ENCODE measurements at regions not wholly inside any gene's neighbourhood (a gene's known extent, or its start where the extent isn't known, plus 50 kb on each side); places are given as distances from the start of the nearest gene placed in this dataset.
"Not testable (repeated sequence)": the region's sequence is repeated elsewhere in the genome, so short reads cannot be mapped to it uniquely, and the experiment has no call there.

DNA sequence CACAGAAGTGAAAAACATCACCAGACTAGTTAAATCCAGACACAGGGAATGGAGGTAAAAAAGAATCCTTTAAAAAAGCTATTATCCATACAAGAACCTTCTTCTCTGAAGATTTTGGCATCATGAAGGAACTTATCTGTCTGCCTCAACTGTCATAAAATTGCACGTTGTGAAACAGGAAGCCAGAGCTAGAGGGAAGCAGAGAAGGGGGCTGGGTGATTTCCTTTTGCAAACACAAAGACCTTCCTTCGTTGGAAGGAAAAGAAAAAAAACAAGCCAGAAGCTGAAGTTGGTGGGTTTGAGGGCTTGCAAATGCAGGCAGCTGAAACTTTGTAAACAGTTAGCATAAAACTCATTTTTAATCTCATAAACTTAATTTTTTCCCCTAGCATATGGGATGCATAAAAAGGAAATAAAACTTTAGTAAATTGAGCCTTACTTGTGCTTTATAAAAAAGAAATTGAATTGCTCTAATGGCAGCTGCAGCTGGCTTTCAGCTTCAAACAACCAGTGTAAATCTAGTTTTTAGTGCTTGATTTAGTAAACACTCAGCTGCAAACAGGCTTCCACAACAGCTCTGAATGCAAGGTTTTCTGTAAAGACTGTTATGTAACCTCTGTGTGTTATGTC lies 101.6 kb downstream of the OTUD1 start:
- in situ Hi-C loops (cut with HindIII; ENCODE audit: low sequenced_read_pairs) = no loop called here

DNA sequence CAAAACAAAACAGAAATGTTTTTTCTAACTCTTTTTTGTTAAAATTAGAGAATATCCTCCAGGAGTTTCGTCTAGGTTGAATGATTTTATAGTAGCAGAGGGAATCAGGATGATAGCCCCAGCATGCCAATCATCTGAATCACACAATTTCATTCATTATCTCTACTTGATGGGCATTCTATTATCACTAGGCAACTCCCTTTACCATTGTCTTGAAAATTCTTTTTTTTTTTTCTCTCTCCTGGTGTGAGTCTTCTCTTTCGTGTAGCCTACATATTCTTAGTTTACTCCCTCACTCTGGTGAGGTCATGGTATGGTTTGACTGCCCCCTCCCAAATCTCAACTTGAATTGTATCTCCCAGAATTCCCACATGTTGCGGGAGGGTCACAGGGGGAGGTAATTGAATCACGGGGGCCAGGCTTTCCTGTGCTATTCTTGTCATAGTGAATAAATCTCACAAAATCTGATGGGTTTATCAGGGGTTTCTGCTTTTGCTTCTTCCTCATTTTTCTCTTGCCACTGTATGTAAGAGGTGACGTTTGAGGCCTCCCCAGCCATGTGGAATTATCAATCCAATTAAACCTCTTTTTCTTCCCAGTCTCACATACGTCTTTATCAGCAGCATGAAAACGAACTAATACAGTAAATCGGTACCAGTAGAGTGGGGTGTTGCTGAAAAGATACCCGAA lies 105.0 kb downstream of the OTUD1 start:
- in situ Hi-C loops (cut with HindIII; ENCODE audit: low sequenced_read_pairs) = no loop called here

DNA sequence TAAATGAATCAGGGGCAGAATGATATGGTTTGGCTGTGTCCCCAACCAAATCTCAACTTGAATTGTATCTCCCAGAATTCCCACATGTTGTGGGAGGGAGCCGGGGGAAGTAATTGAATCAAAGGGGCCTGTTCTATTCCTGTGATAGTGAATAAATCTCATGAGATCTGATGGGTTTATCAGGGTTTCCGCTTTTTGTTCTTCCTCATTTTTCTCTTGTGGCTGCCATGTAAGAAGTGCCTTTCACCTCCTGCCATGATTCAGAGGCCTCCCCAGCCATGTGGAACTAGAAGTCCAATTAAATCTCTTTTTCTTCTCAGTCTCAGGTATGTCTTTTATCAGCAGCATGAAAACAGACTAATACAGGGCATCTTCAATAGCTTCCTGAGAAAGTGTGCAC lies 107.0 kb downstream of the OTUD1 start:
- in situ Hi-C loops (cut with HindIII; ENCODE audit: low sequenced_read_pairs) = not testable (repeated sequence)

DNA sequence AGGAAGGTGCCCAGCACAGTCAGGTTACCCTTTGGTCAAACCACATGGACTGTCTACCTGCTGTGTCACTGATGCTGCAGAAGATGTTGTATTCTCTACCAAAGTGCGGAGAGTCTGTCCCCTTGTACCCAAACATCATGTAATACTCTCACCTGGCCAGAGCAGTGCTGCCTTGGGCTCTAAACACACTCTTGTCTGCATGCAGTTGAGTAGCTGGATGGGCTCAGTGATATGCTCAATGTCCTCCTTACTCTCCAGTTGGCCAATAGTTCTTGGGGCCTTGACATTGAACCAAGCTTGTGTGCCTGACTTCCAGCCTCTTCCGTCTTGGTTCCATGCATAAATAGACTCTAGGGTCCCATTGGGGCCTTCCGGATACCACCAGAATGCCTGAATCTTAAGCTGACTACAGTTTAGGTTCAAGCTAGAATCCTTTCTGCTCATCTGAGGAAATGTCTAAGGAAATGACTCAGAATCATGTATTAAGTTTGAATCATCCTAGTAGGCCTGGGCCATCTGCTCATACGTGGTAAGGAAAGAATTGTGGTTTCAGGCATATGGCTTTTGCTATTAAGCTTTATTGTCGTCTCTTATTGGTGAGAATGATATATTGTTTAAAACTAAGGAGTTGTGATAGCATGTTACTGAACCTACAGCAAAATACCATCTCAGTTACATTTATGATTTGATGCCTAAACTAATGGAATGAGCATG lies 118.0 kb downstream of the OTUD1 start:
- in situ Hi-C loops (cut with HindIII; ENCODE audit: low sequenced_read_pairs) = no loop called here

DNA sequence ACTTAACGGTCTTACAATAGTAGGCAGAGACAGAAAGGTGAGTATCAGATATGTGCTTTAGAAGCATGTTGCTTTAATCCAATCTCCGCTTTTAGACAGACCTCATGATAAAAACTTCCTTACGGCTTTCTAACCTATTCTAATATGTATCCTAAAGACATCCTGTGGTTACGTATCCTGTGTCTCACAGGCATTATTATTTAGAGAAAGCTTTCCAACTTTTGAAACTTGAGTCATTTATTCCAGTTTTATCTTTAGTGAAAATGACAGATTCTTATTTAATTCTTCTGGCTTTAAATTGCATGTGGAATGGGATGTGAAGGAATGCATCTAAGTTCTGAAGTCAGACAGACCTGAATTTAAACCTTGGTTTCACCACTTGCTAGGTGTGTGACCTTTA lies 118.9 kb downstream of the OTUD1 start:
- in situ Hi-C loops (cut with HindIII; ENCODE audit: low sequenced_read_pairs) = no loop called here

DNA sequence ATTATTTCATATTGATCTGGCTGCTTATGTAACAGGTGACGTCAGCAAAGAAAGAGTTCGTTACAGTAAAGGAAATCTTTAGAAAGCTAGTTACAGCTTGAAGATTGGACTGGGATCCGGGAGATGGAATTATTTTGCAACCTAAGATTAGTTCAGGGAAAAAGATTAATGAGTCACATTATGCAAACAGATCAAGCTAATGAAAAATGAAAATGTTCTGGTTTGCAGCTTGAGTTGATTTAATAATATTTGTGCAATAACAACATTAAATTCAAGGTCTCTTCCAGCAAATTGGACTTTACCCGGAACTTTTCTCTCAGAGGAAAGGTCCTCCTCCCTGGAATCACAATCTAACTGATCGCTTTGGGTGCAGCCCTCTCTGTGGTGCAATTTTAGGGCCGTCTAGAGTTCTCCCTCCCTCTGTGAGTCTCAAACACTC lies 119.5 kb downstream of the OTUD1 start:
- in situ Hi-C loops (cut with HindIII; ENCODE audit: low sequenced_read_pairs) = no loop called here

DNA sequence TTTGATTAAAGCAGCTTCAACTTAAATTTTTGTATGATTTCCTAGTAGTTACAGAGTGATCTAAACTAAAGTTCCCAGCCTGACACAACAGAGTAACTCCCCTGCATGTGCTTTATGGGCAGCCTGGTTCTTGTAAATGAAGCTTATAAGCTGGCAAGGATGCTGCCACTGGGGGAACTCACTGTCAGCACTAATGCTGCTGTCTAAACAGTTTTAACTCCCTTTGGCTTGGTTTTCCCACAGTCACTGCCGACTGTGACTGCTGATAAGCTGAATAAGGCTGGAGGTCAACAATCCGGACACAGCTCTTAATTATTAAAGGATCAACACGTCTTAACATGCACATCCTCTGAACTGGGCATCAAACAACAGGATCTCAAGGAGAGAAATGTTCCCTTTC lies 130.1 kb downstream of the OTUD1 start:
- in situ Hi-C loops (cut with HindIII; ENCODE audit: low sequenced_read_pairs) = no loop called here

DNA sequence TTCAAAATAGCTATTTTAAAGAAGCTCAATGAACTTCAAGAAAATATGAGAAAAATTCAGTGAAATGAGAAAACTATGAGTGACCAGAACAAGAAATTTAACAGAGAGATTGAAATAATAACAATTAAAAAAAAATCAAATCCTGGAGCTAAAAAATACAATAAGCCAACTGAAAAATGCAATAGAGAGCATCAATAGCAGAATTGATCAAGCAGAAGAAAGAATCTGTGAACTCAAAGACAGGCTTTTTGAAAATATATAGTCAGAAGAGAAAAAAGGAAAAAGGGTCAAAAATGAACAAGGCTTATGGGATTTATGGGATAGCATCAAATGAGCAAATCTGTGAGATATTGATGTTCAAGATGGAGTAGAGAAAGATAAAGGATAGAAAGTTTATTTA lies 133.0 kb downstream of the OTUD1 start:
- in situ Hi-C loops (cut with HindIII; ENCODE audit: low sequenced_read_pairs) = no loop called here

DNA sequence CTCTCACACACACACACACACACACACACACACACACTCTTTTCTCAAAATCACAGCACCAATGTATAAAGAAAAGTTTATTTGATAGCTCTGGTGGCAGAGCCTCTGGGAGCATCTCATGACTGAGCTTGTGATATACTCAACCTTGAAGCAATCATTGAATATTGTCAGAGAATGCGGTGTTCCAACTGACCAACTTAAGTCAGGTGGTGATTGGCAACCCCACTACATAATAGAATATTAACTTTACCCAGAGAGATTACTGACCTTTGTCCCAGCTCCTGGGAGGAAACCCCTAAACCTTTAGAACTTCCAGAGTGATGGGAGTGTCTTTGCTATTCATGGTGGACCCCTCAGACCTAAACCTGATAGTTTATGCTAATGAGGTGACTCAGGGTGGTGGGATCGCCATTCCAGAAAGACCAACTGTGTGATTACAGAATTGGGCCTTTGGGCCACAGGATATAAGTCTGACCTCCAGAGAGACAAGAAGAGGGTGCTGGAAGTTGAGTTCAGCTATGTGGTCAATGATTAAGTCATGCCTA lies 143.1 kb downstream of the OTUD1 start:
- in situ Hi-C loops (cut with HindIII; ENCODE audit: low sequenced_read_pairs) = no loop called here

DNA sequence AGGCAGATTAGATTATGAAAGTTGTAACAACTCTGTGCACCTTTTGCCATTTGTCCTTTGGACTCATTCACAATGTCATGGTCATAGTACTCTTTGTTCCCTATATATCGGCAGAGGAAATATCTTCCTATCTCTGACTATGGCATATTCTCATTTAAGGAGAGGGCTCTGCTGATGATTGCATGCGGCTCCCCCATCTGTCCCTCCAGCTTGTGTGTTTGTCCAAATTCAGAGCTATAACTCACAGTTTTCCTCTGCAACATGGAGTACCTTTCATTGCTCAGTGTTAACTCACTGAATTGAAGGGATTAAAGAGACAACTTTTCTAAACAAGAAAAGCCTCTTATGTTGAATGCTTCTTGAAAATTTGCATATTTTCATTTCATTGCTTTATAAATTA lies 145.5 kb downstream of the OTUD1 start:
- in situ Hi-C loops (cut with HindIII; ENCODE audit: low sequenced_read_pairs) = no loop called here

DNA sequence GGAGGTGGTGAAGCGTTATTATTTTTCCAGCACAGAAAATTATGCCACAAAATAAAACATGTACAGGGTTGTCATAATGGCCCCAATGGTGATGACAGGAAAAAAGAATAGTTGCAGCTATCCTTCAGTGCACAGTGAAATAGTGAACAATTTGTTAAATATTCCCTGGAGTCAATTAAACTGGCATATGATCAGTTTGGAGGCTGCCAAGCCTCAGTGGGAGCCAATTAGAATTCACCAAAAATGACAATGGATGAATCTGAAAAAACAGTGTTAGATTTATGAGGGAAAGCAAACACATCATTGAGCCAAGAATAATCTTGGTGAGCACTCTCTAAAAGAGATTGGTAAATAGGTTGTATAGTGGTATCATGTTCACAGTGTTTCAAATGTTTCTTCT lies 146.3 kb downstream of the OTUD1 start:
- in situ Hi-C loops (cut with HindIII; ENCODE audit: low sequenced_read_pairs) = no loop called here

DNA sequence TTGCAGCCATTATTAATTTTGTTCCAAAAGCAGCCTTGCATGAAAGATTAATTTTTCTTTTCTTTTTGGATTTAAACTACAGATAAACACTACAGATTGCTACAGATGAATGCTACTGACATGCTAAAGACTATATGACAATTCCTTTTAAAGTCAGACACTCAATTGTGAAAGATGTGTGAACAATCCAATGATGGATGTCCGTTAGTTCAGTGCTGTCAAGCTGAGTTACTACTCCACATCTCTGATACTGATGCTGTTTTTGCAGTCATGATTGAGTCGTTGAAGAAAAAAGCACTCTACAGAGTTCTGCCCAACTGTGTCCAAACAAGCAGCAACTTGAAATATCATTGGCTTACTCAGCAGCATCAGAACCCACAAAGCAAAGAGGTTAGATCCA lies 146.8 kb downstream of the OTUD1 start:
- in situ Hi-C loops (cut with HindIII; ENCODE audit: low sequenced_read_pairs) = no loop called here

DNA sequence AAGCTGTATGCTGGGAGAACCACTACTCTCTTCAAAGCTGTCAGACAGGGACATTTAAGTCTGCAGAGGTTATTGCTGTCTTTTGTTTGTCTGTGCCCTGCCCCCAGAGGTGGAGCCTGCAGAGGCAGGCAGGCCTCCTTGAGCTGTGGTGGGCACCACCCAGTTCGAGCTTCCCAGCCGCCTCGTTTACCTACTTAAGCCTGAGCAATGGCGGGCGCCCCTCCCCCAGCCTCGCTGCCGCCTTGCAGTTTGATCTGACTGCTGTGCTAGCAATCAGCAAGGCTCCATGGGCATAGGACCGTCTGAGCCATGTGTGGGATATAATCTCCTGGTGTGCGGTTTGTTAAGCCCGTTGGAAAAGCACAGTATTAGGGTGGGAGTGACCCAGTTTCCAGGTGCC lies 156.4 kb downstream of the OTUD1 start:
- in situ Hi-C loops (cut with HindIII; ENCODE audit: low sequenced_read_pairs) = not testable (repeated sequence)

DNA sequence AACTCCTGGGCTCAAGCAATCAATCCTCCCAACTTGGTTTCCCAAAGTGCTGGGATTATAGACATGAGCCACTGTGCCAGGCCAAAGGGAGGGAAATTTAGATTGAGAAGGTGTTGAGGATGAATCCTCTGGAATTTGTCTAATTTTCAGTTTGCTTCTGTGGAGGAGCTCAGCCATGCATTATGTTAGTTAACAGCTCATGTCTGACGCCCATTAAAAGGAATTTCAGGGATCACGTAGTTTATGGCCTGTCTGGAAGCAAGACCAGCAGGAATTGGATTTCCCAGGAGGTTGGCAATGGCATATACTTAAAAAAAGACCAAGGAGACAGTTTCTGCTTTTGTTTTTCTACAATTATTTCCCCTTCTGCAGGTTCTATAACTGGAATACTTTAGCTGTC lies 165.7 kb downstream of the OTUD1 start:
- in situ Hi-C loops (cut with HindIII; ENCODE audit: low sequenced_read_pairs) = no loop called here

DNA sequence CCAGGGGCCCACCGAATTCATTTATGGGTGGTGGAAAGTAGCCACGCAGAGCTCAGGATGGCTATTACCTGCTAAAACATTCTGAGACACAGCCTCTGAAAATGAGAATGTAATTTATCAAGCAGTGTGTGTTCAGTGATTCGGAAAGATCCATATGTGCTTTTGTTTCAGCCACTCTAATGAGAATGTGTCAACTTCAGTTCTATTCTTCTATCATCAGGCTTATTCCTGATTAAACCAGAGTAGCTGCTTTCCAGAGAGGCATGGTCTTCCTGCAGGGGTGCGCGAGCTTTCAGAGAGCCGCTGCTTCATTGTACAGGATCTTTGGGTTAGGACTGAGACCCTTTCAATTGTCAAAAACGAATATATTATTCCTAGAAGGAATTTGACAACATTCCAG lies 167.6 kb downstream of the OTUD1 start:
- in situ Hi-C loops (cut with HindIII; ENCODE audit: low sequenced_read_pairs) = no loop called here

DNA sequence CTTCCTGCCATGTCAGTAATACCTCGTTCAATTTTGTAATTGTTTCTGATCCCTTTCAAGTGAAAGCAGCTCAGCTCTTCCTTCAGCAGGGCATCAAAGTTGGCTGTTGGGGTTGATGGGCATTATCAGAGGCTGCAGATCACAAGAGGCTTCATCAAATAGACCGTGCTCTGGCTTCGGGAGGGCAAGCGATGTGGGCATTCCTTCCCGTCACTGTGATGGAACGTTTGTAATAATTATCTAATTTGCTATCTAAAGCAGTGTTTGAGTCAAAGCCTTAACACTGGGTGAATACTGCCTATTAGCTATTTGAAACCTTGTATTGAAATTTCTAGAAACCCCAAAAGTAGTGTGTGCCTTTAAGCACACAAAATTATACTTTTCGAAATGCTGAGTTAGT lies 170.1 kb downstream of the OTUD1 start:
- in situ Hi-C loops (cut with HindIII; ENCODE audit: low sequenced_read_pairs) = no loop called here

DNA sequence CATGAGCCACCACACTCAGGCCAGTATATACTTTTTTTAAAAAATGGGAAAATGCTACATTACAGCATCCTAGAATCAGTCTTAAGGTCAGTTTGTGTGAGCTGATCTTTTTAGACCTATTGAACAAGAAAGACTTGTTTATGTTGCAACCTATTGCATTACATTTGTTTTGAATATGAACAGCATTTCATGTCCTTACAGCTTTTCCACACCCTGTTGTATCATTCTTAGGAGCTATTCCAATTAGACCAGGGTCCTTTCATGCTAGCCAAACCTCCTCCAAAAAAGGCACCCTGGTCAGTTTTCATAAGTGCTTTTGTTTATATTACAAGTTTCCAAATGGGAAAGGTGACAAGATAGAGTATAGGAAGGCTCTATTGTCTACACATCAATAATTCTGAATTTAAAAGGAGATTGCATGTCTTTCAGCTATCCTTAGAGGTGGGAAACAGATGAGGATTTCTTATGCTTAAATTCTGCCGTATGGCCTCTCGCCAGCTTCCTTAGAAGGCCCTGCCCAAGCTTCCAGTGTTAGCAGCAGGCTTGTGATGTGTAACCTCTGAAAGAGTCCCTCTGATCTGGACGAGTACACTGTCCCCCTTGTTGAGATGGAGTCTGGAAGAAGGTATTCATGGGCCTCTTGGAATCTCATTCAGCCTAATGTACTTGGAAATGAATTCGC lies 171.9 kb downstream of the OTUD1 start:
- in situ Hi-C loops (cut with HindIII; ENCODE audit: low sequenced_read_pairs) = no loop called here

DNA sequence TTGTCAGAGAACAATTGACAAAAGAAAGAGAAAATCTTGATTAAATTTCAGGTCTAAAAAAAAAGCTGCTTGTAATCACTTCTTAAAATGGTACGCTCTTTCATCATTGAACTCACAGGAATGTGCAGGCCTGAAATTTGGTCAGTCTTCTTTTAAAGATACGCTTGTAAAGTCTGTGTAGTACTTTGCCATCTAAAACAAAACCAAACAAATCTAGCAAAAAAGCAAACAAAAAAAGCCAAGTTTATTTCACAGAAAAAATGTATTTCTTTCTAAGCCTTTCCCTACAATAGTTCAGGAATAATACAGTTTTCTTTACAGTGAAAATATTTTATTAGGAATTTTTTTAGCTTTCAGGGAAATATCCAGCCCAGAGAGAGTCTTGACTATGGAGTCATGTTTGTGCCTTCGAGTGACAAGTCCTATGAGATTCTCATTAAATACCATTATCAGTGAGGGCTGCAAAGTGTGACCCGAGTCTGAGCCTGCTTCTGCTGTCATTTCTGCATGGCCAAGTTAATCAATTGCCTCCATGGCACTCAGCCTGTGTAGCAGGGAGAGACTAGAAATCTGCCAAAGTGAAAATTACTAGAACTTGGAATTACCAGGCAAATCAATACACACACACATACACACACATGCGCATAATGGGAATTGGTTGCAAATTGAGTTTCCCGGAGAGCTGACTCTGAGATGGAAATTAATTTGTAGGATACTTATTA lies 172.6 kb downstream of the OTUD1 start:
- in situ Hi-C loops (cut with HindIII; ENCODE audit: low sequenced_read_pairs) = no loop called here

DNA sequence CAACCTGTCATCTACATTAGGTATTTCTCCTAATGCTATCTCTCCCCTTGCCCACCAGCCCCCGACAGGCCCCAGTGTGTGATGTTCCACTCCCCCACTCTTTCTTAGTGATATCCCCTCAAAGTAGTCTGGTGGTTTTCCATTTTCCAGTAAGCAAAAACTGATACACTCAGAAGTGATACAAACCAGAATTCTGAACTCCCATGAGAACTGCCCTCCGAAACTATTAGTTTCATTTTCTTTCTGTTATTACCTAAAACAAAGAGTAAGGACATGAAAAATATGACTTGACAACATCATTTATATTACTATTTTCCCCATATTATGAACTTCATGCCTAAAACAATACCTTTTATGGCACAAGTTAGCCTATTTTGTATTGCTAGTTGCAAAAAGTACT lies 175.0 kb downstream of the OTUD1 start:
- in situ Hi-C loops (cut with HindIII; ENCODE audit: low sequenced_read_pairs) = no loop called here

DNA sequence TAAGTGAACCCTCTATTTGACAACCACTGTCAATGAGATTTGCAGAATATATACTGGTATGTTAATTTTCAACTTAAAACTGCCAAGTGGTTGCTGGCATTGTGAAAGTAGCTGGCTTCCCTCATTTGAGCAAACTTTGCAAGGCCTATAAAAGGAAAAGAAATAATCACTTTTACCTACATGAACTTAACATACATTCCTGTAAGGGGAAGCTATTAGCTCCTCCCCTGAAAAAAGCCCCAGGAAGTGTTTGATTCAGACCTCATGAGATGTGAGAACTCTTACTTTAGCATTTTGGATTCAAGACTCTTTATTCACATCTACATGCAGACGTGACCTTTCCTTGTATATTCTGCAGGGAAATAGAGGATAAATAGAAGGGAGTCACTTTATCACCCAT lies 175.6 kb downstream of the OTUD1 start:
- in situ Hi-C loops (cut with HindIII; ENCODE audit: low sequenced_read_pairs) = no loop called here

DNA sequence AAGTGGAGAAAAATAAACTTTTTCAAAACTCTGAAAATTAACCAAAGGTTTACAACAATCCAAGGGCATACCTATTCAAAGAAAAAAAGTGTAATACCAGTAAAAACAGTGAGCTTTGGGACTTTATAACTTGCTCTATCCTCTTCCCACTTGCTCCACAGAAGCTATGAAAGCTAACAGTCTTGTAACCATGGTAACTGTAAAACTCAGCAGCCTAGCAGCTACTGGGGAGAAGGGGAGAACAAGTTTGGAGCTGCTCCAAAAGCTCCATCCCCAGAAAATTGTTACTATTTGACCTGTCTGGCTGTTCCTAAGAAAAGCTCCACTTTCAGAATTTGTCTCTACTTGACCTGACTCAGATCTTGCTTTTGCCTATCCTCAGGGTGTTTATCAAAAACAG lies 191.5 kb downstream of the OTUD1 start:
- in situ Hi-C loops (cut with HindIII; ENCODE audit: low sequenced_read_pairs) = no loop called here

All from endothelial cell of hepatic sinusoid (primary cell).